ENCODE measurements at regions not wholly inside any gene's neighbourhood (a gene's known extent, or its start where the extent isn't known, plus 50 kb on each side); places are given as distances from the start of the nearest gene placed in this dataset.

- TF ChIP-seq POLR2A (IDR thresholded peaks at IDR 0.05; ENCODE audit: extremely low read depth, insufficient read length) (no peak), CTCF (IDR thresholded peaks at IDR 0.05; ENCODE audit: low read depth, low read length) (no peak), MYC (IDR thresholded peaks at IDR 0.05; ENCODE audit: low read depth, low read length) (no peak)
- TF ChIP-seq, protein P1, sequence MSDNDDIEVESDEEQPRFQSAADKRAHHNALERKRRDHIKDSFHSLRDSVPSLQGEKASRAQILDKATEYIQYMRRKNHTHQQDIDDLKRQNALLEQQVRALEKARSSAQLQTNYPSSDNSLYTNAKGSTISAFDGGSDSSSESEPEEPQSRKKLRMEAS (IDR thresholded peaks at IDR 0.05; ENCODE audit: low read depth, low read length): no peak
Measured at GRCh38 chr4:122046255-122046654, 94.4 kb upstream of the TRPC3 start.

Data from NB4 (cell line).